GM19023 (cell line): ENCODE measurements at regions not wholly inside any gene's neighbourhood (a gene's known extent, or its start where the extent isn't known, plus 50 kb on each side); places are given as distances from the start of the nearest gene placed in this dataset.
A peak's percentile ranks its signal among the peaks of the same experiment; 100 is the strongest.
"Not testable (repeated sequence)": the region's sequence is repeated elsewhere in the genome, so short reads cannot be mapped to it uniquely, and the experiment has no call there.

Source experiments
- ATAC-seq: cut with Tn5 transposase; IDR thresholded peaks from one replicate; pipeline ENCODE4 v1.9.1; 2021; ENCODE audit warnings: mild to moderate bottlenecking, moderate library complexity; ENCODE audit not compliant: unreplicated experiment

DNA sequence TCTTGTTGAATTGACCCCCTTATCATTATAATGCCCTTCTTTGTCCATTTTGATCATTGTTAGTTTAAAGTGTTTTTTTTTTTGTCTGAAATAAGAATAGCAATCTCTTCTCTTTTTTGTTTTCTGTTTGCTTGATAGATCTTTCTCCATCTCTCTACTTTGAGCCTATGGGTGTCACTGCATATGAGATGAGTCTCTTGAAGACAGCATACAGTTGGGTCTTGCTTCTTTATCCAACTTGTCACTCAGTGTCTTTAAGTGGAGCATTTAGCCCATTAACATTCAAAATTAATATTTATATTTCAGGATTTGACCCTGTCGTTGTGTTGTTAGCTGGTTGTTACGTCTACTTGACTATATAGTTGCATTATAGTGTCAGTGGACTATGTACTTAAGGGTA, 135.4 kb downstream of the HMHB1 start:
- no peak for ATAC-seq

DNA sequence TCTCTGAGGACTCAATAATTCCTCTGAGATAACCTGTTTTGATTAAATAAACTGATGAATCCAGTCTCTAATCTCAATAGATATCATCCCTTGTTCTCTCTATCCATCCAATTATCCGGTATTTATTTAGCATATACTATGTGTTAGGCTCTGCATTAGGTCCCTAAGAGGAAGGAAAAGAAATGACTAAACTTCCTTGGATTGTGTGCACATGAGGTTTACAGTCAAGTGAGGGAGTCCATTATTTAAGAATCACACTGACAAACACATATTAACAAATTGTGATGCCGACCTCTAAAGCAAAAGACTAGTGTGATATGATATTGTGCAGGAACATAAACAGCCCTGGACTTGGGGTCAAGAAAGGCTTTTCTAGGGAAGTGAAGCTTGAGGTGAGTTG, 140.8 kb downstream of the HMHB1 start:
- no peak for ATAC-seq

DNA sequence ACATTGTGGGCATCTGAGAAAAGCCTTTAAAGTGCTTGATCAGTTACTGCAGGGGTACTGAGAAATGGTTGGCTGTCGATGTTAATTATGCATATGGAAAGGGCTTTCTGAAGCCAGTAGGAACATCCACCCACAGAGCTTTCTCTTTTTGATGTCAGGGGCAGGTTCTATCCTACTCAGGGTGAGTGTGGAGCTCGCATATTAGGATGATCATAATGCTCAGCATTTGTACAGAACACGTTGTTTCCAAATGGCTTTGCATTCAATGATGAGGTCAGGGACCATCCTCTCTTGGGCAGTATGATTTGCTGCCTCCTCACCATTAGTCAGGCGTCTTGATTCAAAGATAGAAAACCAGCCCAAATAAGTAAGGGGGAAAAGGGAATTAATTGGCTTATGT, 141.9 kb downstream of the HMHB1 start:
- no peak for ATAC-seq

DNA sequence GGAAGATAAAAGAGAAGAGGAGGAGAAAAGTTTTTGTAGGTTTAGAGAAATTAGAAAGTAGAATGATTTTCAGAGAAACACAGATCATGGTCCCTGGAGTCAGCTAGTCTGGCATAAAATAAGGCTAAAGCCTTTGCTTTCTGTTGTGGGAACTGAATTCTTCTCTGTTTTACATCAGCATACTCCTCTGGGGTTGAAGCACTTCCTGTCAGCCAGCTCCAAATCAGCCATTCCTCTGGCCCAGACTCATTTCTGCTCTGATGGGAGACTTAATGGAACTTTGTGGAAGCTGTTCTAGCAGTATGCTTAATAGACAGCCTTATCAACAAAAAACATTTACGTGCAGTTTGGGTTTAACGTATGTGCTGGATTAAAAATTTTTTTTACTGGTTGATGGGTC, 143.2 kb downstream of the HMHB1 start:
- no peak for ATAC-seq

DNA sequence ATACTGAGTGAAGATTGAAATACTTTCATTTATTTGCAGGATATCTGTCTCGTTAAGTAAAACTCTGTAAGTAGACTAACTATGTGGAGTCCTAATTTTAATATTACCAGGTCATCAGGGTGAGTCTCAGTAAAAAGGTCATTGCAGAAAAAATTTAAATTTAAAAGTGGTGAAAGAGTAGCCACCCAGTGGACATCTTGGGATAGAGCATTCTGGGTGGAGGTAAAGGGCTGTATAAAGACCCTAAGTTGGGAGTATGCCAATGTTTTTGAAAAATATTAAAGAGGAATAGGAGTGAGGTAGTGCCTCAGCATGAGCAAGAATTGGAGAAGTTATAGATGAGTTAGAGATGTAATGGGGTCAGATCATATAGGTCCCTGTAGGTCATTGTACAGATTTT, 145.5 kb downstream of the HMHB1 start:
- ATAC-seq, result no peak

DNA sequence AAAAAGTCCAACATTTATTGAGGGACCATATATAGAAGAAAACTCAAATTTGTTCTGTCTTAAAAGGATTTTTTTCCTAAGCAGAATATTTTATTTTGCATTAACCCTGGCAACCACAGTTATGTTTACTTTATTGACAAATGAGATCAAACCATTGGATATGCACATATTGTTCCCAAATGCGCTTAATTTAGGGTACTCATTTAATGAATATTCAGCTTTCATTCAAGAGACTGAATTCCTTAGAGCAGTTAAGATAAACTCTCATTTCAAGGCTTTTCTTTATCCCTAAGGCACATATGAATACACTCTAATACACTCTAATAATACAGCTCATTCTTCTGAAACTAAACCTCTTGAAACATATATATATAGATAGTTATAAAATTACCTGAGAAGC, 150.2 kb downstream of the HMHB1 start:
- no peak for ATAC-seq

DNA sequence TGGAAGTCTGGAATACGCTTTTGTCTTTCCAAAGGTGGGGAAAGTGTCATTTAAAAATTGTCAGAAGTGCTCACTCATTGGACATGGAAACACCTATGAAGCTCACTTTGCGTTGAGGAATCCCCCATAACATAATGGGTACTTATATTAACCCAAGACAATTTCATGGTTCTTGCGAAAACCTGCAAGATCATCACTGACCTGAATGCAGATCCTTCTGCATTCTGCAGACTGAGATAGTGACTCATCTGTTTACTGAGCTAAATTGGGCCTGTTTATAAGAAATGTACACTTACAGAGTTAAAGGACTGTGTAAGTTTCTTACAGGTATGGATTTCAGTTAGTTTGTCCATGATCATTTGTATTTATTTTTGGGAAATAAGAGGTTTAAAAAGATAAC, 153.0 kb downstream of the HMHB1 start:
- ATAC-seq, result no peak

DNA sequence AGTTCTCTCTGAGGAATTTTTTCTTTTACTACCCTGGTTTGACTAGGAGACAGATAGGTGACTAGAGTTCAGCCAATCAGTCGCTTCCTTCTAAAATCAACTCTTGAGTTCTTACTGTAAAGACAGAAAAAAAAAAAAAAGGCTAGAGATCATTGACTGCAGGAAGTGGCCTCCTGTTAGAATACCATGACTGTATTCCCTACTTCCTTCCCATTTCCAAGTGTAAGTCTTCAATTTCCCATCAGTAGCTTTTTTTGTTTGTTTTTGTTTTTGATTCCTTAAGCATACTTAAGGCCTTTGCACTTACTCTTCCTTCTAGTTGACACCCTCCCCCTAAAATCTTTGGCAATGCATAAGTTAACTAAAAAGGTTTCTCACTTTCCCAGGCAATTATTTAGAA, 154.3 kb downstream of the HMHB1 start:
- no peak for ATAC-seq

DNA sequence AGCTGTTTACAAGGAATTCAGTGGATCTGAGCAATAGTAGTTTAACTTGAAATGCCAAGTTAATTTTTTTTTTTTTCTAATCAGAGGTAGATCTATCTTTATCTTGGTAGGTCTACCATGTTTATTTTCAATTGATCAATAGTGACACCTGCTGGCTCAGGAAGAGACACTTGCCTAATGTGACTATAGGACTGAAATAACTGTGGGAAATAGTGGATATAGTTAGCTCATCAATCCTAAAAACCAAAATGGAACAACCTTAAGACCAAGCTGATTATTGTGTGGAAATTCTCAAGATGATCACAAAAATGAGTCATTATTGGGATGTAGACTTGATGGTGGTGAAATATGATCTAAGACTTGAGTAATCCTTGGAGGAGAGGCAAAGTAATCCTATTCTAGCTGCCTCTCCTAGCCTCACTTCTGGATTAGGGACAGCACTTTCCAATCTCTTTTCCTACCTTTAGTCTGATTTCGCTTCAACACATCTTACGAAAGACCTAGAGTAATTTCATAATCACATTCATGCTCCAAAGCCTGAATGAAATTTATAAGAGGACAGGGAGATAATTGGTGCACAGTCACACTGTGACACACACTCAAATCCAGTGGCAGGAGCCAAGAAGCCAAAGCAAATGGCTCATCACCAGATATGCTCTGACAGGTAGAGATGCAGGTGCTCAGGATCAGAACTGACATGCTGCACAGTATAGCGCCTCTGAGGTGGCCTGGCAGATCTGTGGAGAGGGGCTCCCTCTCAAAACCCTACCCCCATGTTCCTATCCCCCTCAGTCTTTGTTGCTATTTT, 156.3 kb downstream of the HMHB1 start:
- ATAC-seq, result no peak

DNA sequence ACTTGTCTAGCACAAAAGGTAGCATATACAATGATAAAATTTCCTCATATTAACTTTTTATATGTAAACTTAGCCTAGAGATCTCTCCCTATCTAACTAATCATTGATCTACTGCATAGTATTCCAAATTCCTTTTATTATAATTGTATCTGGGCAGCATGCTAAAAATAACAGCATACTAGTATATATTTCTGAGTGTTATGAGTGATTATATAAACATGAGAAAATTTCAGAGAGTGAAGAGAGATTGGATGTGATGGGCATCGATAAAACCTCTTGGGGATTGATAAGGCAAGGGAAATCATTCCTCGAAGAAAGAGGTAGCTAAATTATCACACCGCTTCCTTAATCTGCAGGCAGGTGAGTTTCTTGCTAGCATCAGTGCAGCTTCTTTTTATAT, 158.2 kb downstream of the HMHB1 start:
- no peak for ATAC-seq

DNA sequence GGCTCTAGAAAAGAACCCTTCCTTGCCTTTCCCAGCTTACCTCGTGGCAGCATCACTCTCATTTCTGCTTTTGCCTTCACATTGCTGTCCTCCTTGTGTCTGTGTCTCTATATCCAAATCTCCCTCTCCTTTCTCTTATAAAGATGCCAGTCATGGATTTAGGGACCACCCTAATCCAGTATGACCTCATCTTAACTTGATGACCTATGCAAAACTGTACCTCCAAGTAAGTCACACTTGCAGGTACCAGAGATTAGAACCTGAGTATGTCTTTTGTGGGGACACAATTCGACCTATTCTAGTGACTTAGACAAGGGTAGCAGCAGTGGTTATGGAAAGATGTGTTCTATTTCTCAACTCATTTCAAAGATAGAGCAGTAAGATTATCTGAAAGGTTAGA, 160.1 kb downstream of the HMHB1 start:
- no peak for ATAC-seq

DNA sequence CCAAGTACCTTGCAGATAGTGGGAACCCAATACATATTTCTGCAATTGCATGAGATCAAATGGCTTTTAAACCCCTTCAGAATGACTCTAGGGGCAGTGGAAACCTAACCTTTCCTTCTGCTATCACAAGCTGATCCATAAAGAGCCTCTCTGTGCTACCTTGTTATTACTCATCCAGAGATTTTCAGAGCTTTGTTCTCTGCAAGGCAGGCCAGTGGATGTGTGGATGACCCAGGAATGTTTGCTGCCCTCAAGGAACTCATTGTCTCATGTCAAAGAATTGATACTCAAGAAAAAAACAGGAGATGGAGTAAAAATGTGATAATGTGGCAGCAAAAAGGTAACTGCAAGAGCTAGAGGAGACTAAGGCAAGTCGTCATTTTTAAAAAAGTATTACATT, 164.1 kb downstream of the HMHB1 start:
- no peak for ATAC-seq

DNA sequence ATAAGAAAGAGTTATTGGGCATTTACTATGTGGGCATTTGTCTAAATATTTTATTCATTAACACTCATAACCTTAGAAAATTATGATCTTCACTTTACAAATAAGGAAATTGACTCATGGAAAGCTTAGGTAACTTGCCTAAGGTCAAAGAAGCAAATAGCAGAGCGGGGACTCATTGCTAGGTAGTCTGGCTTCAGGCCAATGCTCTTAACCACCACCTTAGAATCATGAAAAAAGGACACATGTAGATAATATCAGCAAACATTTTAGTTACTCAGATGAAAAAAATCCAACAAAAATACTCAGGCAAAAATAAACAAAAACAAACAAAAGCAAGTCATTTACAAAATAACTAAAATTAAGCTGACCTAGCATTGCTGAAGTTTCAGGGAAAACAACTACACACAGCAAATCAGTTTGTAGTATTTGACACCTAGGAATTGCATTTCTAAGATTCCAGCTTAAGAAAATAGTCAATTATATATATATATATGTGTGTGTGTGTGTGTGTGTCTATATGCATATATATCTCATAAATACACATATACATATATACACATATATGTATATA, 166.0 kb downstream of the HMHB1 start:
- no peak for ATAC-seq

DNA sequence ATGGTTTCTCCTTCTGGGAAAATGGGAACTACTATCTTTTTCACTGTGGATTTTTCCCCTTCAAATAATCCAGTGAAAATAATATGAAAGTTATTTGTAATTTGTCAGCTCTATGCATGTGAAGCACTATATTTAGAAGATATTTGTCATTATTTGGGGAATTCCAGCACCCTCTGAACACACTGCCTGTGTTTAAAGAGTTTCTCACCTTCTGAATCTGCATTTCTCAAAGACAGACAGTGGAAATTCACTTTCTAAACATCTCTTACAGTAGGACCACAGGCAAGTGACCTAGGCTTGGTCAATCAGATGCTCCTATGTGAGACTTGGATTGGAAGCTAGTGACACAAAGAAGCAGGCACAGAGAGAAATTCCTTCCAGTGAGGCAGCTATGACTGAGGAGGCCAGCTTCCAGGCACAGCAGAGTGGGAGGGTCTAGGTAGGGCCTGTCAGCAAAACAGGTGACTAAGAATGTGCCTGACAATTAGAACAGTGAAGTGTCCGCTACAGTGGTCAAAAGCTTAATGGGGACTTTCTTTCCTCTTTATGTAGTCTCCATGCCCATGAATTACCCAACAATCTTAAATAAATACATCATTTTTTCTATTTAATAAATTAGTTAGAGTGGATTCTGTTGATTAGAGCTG, 167.2 kb downstream of the HMHB1 start:
- ATAC-seq, result peak; percentile 76

DNA sequence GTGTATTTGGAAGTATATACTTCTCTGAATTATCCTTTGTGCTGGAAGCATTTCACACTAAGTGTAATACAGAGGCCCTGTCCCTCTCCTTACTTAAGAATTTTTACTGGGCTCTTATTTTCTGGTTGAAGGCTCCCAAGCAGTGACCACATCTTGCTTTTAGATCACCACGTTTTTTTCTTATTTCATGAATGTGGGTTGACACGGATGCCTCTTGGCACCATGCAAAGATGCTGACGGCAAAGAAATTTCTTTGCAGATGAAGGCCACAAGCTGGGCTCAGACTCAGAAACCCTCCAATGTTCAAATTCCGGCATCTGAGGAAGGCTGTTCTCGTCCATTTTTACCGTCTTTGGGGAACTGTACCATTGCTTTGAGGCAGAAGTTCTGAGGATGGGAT, 168.5 kb downstream of the HMHB1 start:
- ATAC-seq, result no peak

DNA sequence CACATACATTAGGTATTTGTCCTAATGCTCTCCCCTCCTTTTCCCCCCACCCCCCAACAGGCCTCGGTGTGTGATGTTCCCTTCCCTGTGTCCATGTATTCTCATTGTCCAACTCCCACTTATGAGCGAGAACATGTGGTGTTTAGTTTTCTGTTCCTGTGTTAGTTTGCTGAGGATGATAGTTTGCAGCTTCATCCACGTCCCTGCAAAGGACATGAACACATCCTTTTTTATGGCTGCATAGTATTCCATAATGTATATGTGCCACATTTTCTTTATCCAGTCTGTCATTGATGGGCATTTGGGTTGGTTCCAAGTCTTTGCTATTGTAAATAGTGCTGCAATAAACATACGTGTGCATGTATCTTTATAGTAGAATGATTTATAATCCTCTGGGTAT, 171.0 kb downstream of the HMHB1 start:
- not testable (repeated sequence) for ATAC-seq

DNA sequence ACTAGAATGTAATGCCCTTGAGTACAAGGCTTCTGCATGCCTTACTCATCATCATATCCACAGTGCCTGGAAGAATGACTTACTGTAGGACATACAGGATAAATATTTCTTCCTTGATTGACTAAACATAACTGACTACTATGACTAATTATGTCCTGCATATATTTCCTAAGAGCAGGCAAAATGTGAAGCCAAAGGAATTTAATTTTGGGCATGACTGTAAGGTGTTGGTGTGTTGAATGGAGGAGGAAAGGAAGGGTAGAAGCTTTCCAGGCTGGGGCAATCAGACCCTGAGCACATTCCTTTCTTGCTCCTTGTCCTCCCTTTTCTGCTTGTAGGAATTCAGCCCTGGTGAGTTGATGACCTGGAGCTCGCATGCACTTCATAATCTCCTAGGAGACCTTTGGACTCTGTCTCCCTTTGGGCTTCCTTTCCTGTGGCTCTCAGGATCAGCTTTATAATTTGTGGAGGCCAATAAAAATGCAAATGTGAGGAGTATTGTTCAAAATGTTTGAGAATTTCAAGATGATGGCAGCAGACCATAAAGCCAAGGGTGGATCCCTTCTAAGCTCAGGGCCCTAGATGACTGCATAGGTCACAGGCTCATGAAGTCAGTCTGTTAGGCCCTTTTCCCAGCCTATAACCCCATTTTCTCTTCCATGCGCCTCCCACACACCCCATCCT, 174.0 kb downstream of the HMHB1 start:
- ATAC-seq, result no peak

DNA sequence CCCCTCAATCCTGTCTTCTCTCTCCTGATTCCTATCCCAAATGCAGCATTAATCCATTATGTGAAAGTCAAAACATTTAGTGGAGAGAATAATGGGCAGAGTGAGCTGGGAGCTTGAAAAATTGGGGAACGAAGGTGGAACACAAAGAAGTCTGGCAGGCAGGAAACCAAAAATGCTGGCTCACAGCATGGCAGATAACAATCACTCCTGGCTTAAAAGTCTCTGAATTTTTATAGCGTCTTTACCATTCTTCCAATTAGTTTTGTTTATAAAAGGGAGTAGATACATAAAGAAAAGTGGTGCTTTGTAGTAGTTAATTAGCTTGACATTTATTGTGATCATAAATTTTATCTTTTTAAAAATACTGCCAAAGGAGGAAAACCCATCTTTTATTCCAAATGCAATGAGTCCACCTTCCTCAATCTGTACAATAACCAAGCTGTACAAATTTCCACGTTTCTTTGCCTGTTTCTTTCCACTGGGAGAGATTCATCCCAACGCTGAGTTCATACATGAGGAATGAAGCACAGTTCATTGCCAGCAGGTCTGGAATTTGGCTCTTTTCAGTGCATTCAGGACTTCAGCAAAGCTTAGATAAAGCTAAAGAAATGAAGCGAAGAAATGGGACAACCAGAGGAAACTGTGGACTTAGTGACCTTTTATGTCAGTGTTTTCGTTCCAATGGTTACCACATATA, 174.7 kb downstream of the HMHB1 start:
- no peak for ATAC-seq

DNA sequence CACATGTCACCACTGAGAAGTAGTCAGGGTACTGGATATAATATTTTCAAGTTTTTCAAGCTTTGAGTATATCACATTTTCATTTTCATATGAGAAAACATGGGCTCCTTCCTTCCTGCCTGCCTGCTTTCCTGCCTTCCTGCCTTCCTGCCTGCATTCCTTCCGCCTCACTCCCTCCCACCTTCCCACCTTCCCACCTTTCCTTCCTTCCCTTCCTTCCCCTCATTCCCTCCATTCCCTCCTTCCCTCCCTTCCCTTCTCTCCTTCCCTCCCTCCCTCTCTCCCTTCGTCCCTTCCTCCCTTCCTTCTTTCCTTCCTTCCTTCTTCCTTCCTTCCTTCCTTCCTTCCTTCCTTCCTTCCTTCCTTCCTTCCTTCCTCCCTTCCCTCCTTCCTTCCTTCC, 175.3 kb downstream of the HMHB1 start:
- ATAC-seq, result no peak

DNA sequence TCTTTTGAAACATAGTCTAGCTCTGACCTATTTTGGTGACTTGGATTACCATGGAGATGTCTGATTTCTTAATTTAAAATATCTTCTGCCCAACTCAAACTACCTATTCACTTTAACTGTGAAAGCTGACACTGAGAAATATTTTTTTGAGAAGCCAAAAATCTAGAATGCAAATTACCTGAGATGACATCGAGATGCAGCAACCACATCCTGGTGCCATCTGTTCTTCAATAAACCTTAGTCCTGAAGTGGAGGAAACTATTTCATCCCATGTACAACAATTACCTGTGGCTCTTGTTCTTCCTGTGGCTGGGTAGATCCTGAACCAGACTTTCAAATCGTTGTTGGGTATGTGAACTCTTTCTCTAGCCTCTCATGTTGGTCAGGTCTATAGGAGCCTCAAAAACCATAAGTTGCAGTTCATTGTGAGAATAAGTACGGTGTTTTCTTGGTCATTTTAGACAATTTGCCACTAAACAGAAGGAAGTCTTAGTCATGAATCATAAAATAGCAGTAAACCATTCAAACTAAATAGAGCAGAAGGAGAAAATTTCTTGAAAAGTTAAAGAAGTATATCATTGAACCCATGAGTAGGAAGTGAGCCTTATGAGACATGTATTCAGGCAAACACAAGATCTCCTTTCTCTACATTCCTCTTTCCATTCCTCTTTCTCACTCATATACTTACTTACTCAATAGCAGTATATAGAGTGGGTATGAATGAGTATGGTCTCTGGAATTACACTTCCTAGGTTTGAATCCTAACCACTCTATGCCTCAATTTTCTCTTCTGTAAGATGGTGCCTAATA, 176.0 kb downstream of the HMHB1 start:
- ATAC-seq, result no peak
